ENCODE measurements at regions not wholly inside any gene's neighbourhood (a gene's known extent, or its start where the extent isn't known, plus 50 kb on each side); places are given as distances from the start of the nearest gene placed in this dataset.

DNA sequence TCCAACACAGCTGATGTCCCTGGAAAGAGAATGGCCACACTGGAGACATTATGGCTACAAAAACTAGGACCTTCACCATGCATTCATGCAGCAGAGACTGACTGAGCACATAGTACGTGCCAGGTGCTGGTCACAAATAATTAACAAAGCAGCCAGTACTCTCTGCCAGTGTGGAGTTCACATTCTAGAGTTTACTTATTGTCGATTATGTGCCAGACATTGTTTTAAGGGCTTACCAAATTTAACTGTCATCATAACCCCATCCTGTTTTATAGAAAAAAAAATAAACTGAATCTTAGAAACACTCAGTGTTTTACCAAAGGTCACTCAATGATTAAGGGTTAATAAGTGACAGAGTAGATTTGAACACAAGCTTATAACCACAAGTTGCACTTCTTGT, 143.3 kb downstream of the RRAGC start:
- no peak for DNase-seq

DNA sequence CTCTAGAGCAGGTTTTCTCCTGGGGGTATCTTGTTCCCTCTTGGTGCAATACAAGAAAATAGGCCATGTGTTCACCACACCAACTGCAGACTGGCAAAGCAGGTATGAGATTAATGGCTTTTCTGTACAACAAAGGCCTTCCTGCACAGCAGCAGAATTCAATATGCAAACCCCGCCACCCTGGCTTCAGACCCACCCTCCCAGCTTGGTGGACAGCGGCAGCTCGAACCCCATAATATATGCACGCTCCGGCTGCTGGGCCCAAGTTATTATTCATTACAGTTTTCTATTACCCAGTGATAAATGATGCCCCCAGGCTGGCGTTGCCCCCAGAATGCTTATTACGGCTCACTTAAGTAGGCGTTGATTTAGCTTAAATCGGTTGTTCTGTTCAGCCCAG, 144.2 kb downstream of the RRAGC start:
- no peak for DNase-seq

DNA sequence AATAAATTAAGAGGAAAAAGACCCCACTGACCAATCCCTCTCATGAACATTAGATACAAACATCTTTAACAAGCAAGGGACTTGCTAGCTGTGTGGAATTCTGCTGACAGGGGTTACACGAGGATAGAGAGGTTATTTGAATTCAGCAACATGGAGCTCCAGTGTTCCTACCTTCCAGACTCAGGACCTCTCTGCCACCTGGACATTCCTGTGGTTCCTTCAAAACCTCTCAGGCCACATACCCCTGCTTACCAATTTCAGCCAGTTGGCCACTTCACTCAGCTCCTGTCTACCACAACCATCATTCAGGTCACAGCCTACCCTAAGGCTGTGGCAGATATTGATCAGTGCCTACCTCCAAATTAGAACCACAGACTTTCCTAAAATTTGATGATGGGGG, 147.5 kb downstream of the RRAGC start:
- DNase-seq = no peak

DNA sequence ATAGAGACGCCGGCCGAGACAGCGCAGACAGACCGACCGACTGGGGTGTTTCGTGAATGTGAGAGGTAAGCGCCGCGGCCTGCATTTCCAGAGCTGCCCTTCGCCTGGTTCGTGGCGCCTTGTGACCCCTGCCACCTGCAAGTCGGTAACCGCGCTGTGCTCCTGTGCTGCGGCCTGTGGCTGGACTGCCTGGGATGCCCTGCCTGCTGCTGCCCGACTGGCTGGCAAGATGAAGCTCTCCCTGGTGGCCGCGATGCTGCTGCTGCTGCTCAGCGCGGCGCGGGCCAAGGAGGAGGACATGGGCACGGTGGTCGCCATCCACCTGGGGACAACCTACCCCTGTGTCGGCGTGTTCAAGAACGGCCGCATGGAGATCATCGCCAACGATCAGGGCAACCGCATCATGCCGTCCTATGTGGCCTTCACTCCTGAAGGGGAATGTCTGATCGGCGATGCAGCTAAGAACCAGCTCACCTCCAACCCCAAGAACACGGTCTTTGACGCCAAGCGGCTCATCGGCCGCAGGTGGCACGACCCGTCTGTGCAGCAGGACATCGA, 150.8 kb downstream of the RRAGC start:
- no peak for DNase-seq

DNA sequence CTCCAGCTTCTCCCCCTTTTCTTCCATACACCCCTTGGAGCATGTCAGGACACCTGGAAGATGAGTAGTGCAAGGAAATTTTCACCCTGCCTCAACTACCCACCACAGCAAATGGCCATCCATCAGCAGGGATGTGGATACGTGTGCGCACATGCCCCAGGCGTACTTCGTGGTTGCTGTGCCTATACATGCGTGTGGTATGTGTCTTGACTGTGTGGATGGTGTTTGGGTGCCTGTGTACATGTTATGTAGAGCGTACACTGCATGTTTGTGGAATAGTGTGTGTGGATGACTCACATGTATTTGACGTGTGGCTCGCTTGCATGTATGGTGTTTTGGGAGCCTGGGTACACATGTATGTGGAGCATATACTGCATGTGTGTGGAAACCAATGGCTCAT, 158.5 kb downstream of the RRAGC start:
- no peak for DNase-seq

DNA sequence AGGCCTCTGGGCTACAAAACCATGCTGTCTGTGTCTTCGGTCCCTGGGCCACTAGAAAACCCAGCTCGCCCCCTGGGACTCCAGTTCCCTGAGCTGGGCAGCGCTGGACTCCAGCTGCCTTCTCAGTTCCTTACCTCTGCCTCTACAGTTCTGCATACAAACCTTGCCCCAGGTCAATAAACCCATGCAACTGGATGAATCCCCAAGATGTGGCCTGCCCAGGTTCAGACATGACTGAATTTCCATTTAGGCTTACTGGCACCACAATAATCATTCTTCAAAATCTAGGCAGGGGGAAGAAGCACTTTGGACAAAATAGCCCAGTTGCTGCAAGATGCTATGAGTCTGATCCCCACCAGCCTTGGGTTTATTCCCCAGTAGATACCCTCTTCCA, 159.5 kb downstream of the RRAGC start:
- DNase-seq = no peak

DNA sequence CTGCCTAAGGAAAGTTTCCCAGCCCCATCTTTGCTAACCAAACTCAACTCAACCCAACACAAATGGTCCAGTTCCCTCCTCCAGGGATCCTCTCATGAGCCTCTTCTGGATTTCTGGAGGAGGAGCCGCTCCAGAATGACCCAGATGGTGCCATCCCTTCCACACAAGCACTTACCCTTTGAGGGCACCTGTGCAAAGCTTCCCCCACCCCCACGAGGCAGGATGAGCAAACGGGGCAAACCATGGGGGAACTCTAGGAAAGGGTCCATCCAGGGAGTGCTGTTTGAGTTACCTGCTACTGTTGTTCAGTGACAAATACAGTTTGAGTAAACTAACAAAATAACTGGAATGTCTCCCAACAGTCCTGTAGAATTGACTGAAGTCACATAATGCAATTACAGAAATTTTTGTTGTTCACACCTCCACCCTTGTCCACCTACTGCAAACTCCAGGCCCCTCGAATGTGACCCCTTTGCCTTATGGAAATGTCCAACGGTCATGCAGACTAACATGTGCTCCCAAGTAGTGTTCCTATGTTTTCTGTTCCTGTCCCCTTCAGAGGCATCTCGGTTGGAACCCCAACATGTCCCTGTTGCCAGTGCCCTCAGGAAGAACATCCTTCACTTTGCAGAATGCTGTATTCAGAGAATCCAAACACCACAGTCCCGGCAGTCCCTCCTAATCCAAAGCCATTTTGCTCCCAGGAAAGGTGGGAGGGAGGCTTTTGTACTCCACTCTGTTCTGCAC, 160.1 kb downstream of the RRAGC start:
- no peak for DNase-seq

DNA sequence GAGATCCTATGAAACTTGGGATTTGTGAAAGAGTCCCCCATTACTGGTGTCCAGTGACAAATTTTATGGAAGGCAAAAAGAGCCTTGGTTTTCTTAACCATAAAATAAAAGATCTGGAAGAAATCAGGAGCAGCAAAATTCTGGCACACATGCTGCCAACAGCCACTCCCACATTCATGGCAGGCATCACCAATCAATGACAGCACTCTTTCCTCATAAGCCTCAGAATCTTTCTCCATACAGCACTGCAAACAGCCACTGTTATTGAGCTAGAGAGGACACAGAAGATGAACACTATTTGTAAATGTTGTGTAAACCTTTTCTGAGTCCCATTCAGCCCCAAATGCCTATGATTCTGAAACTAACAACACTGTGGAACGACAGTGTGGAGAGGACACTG, 162.2 kb downstream of the RRAGC start:
- no peak for DNase-seq

DNA sequence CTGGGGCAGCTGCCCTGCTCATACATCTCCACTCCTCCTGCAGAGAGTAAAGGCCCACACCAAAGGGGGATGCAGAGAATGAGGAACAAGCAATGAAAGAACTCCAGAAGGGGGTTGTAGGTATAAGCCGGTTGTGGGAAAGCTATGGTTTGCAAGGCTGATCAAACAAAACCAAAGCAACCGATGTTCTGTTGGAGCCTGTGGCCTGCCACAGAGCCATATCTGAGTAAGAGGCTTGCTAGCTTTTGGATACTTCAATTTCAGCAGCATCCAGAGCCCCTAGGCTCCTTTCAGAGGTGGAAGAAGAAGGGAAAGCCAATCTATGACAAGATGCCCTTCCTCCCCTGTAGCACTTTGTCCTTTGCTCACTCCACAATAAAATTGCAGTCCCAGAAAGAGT, 163.2 kb downstream of the RRAGC start:
- DNase-seq = no peak

DNA sequence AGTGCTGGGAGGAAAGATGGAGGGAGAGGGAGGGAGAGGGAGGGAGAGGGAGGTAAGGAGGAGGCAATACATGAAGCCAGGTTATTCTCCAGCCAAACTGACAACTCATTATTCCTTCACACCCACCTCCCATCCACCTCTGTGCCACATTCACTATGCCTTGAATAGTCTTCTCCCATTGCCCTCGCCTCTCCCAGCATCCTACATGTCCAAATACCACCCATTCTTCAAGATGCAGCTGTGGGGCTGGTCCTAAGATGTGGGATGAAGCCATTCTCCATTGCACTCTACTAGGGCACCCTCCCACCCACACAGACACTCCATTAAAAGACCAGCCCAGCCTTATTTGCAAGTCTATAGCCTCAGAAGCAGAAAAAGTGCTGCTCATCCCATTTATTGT, 165.8 kb downstream of the RRAGC start:
- DNase-seq = no peak

DNA sequence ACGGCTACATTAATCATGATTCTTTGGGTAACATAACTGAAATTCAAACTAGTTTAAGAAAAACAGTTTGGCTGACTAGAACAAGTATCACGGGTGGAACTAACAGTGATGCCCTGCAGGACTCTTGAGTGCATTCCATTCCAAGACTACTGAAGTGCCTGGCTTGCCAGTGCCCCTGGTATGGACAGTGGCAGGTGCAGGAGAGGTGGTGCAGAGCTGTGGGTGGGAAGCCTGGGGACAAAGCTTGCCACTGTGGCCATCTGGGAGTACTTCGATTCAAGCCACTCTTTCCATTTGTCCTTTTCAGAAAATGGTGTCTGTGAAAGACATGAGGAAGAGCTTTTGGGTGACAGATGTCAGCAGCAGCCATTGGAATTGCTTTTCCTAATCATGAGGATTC, 166.5 kb downstream of the RRAGC start:
- no peak for DNase-seq

DNA sequence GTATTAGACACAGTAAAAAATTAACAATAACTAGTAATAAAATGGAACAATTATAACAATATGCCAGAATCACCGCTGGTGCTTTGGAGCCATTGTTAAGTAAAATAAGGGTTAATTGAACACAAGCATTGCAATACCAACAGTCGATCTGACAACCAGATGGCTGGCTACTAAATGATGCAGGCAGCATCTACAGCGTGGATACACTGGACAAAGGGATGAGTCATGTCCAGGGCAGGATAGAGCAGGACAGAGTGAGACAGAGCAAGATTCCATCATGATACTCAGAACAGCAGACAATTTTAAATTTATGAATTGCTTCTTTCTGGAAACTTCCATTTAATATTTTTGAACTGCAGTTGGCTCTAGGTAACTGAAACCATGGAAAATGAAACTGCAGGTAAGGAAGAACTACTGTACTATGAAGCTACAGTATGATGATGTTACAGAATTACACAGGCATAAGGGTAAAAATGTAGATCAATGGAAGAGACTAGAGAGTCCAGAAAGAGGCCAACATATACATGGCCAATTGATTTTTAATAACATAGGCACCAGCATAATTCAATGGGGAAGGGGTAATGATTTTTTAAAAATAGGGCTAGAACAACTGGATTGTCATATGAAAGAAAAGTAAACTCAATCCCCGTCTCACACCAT, 168.7 kb downstream of the RRAGC start:
- DNase-seq = no peak

DNA sequence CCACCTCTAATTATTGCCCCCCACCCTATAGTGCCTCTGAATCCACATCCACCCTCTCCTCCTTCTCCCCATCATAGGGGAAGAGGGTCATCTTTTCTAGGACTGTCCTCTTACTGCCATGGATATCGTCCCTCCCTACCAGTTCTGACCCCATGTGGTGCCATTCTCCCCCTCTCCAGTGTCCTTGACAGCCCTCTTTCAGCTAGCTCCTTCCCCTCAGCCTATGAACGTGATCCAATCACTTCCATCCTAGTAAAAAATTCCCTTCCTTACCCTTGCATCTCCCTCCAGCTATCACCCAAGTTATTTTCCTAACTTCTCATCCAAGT, 172.7 kb downstream of the RRAGC start:
- no peak for DNase-seq

DNA sequence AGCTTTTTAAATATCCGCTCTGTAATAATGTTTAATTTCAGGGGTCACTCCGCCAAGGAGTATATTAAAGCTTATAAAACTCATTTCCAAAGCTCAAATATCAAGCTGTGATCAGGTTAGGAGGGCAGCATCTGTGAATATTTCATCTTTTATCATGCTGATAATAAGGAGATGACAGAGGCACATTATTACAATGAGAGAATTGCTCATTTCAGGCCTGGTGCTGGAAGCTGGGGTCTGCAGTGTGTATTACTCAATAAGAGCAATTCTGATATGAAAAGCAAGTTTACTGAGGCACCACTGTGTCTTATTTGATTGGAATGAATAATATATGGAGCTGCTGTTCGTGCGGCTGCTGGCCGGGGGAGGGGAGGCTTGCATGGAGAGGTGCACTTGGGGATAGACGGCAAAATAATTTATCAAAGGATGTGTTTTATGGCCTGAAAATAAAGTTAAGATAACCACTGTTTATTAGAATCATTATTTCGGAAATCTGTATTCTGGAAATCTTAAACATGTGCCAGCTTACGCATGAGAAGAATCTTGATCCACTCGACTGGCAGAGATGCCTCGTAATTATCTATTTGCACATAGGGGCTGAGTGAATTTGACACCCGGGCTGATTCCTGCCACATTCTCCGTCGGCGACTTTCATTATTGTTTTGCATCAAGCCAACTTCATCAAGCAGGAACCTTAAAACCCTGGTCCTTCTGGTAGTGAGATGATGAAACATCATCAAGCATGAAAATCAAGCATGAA, 173.2 kb downstream of the RRAGC start:
- peak in 1 of 3 experiments; percentile 36 for DNase-seq

DNA sequence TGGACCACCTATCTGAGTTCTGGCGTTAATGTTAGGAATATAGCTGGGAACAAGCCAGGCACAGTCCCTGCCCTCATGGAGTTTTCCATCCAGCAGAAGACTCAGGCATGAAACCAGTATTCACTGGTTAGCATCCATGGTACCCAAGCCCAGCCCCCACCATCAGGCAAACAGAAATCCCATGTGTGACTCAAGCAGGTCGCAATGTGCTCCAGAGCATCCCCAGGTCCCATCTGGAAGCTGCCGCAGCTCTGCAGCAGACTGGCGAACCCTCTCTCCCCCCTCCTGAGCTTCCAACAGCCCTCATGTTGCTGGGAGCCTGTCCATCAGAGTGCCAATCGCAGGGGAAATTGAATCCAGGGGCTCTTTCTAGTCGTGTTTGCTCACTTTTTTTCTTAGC, 174.2 kb downstream of the RRAGC start:
- no peak for DNase-seq

DNA sequence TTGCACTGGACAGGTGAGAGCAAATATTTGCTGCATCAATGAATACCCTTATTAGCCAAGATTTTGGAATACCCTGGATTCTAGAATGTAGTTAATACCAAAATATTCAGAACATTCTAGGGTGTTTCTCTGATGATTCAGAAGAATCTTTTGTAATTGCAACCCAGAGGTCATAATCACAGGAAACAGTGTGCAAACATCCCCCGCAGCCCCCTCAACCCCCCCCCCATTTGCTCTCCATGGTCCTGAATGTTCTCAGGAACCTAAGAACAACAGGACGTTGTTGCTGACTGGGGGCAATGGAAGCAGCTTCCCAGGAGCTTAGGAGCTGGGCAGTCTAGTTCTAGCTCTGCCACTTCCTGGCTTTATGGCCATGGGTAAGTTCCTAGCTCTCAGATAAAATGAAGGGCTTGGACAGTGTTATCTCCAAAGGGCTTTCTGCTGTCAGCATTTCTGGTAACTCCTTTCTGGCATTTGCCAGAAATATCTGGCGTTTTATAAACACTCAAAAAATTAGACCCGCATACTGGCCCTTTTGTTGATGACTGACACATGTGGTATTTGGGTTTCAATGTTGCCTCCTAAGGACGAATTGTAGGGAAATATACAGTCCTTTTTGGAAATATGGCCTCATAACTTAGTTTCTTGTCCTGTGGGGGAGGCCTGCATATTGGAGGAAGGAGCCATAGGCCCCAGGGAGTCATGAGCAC, 178.6 kb downstream of the RRAGC start:
- DNase-seq = no peak

DNA sequence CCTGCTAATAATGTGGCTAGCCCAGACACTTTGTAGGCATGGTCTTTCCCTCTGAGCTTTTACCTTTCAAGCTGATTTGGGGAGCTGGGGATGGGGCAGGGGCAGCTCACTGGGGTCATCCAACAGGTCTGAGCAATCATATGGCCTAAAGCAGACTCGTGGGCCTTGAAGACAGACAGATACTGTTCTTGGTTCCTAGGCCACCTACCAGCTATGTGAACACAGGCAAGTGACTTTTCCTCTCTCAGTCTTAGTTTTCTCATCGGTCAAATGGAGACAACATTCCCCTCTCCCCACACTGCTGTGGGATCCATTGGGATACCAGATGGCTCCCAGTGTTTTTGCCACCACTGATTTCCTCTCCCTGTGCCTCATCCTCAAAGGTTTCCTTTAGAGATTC, 181.8 kb downstream of the RRAGC start:
- DNase-seq = no peak

DNA sequence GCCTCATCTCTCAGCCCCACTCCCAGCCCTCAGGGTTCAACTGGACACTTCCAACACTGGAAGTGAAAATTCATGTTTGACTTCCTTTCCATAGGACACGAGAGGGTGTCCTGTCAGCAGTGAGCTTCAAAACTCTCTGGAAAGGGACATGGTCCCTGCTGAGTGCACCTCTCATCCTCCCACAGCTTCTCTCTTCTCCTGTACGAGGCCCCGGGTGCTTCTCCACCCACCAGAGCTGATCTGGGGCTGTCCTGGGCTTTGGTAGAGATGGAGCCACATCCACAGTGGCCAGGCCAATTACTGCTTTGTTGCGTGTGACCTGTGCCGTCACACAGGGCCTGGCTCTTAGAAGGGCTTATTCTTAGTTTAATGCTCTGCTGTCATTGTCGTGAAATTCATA, 182.3 kb downstream of the RRAGC start:
- DNase-seq = no peak

DNA sequence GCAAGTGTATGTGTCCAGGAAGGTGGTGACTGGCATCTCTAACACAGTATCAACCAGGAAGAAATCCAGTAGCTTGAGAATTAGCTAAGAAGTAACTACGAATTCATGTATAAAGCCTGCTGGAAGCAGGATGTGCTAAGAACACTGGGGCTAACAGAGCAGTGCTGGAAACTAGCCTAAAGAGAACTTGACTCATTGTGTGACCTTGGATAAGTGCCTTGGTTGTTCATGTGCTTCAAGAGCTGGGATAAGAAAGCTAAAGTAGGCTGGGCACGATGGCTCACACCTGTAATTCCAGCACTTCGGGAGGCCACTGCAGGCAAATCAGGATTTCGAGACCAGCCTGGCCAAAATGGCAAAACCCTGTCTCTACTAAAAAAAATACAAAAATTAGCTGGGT, 186.9 kb downstream of the RRAGC start:
- DNase-seq = no peak

DNA sequence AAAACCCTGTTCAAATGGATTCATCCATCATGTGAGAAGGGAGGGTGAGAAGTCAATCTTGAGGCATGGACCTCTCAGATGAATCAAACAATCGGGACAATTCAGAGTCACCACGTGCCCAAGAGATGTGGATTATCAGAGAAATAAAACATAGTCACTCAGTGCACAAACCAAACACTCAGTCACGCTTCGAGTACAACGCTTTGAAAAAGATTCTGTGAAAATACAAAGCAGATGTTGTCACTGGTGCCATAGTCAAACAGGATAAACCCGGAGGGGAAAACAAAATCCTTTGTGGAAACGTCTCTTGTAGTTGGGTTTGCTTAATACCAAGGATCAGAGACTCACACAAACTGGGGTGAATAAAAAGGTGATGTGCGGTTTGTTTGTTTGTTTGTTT, 188.4 kb downstream of the RRAGC start:
- DNase-seq = peak; percentile 19 to 55 (median 30)

DNA sequence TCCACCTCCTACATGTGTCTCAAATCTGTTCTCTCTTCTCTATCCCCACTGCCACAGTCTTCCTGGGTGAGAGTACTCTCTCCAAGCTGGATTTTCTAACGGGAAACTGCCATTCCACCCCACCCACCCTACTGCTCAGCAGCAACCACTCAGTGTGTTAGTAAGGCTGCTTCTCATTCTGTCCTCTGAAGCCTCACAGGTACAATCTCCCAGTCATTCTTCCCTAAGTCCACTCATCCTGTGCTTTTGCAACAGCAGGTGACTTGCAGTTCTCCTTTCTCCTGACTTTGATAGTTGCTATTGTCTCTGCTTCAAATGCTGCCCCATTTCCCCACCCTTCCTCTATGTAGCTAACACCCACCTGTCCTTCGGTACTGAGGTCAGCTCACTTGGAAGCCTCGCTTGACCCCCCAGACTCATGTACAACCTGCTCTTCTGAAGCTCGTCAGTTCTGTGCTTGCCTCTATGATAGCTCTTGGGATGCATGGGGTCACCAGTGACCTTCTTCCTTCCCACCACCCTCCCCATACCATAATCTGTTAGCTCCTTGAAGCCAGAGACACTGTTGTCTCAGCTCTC, 188.9 kb downstream of the RRAGC start:
- no peak for DNase-seq

DNA sequence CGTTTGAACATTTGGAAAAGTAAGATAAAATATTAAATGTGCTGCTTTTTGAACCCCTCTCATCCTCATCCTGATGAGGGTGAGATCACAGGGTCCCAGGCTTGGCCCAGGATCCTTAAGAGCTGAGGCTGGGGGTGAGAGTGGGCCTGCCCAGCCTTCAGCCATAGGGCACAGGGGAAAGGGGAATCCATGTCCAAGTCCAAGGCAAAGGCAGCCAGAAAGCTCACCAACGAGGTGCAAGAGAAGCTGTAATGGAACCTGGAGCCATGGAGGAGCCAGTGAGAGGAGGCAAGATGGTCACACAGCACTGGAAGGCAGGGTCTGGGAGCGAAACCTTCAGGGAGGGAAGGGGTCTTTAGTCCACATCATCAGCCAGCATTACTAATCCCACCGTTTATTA, 191.9 kb downstream of the RRAGC start:
- DNase-seq = no peak

DNA sequence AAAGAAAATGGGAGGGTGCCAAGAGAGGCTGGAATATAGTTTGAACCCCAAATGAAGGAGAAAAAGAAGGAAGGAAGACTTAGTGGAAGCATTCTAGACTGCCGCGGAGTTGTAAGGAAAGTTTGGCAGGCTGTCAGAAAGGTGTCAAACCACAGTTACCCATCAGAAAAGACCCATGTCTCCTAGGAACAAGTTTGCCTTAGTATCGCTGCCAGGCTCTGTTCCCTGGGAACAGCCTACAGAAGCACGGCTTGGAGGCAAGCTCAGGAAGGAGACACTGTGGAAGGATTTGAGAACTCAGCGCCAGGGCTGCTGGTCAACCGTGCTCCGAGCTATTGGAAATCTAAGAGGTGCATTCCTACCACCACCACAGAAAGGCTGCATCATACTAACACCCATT, 197.4 kb downstream of the RRAGC start:
- DNase-seq = no peak

All from NCI-H1417 (cell line).